K562 (cell line): ENCODE measurements at regions not wholly inside any gene's neighbourhood (a gene's known extent, or its start where the extent isn't known, plus 50 kb on each side); places are given as distances from the start of the nearest gene placed in this dataset.
"Not testable (repeated sequence)": the region's sequence is repeated elsewhere in the genome, so short reads cannot be mapped to it uniquely, and the experiment has no call there.

Experiments
- ATAC-seq: fragments of 200-7000 bp; cut with Tn5 transposase; 3 replicates; pipeline ENCODE4 v1.9.1; 2020; ENCODE audit warnings: moderate library complexity
- BruUV-seq: library from RNA; stranded (reverse); fragments of 400-500 nt; replicated peaks from 2 replicates; lab custom pipeline; 2021; lab: Mats Ljungman, UMichigan
- CTCF ChIA-PET: fragments of 300-600 bp; formaldehyde crosslinking; extraction: SDS; loops from one replicate; lab custom pipeline; 2021; ENCODE audit warnings: low intra/inter-chr PET ratio; lab: Yijun Ruan, JAX
- POLR2A ChIA-PET: fragments of 300-600, 350-650 bp; sonication (Branson Sonifier 250); formaldehyde crosslinking; extraction: SDS; loops from one replicate; lab custom pipeline; 2021; ENCODE audit warnings: antibody characterized with exemption, inconsistent platforms; lab: Yijun Ruan, JAX
- DNase-seq, 4 experiments: peaks; one replicate each; pipeline versions ENCODE4 v3.0.0 to v3.0.0-alpha.2; 2011 to 2018; ENCODE audit warnings: low spot score in 3 of 4, mixed read lengths in 3 of 4; ENCODE audit errors: extremely low read depth in 1 of 4
- FAIRE-seq: peaks from 2 replicates; lab custom pipeline; 2011; peaks lifted over from hg19 to GRCh38; lab: Jason Lieb, UNC
- H2AFZ ChIP-seq: 2 replicates; pipeline ENCODE4 v1.6.0; 2011; ENCODE audit warnings: low read depth, low read length, control low read depth, inconsistent platforms
- H3K27ac ChIP-seq: fragments of 200-600 bp; 3 replicates; pipeline ENCODE4 v1.8.0; 2011; ENCODE audit warnings: low read depth, mild to moderate bottlenecking, control low read depth, inconsistent platforms, low read length, moderate library complexity, mixed read lengths; ENCODE audit errors: extremely low read depth
- H3K27me3 ChIP-seq, 2 experiments: fragments of 300-600 bp in 1 of 2; 2 replicates in 1 of 2; 3 replicates in 1 of 2; pipeline versions ENCODE4 v1.6.0 to v1.8.0; 2011; ENCODE audit warnings: inconsistent platforms in 2 of 2, low read length in 2 of 2, mild to moderate bottlenecking in 1 of 2, mixed read lengths in 1 of 2, moderate library complexity in 1 of 2; ENCODE audit not compliant: control insufficient read depth in 2 of 2, insufficient read depth in 2 of 2
- H3K36me3 ChIP-seq: fragments of 300-600 bp; 3 replicates; pipeline ENCODE4 v1.8.0; 2011; ENCODE audit warnings: mild to moderate bottlenecking, low read length, inconsistent platforms; ENCODE audit not compliant: control insufficient read depth, insufficient read depth
- H3K4me1 ChIP-seq, 2 experiments: fragments of 200-600 bp in 1 of 2; replicated peaks in 1 of 2; 2 replicates in 1 of 2; 3 replicates in 1 of 2; pipeline versions ENCODE4 v1.5.1 to v1.8.0; 2011; ENCODE audit warnings: inconsistent platforms in 2 of 2, low read length in 2 of 2, mild to moderate bottlenecking in 1 of 2, mixed read lengths in 1 of 2, moderate library complexity in 1 of 2; ENCODE audit not compliant: control insufficient read depth in 2 of 2, insufficient read depth in 2 of 2
- H3K4me2 ChIP-seq: 2 replicates; pipeline ENCODE4 v1.6.1; 2011; ENCODE audit warnings: low read length, control low read depth, inconsistent platforms, mixed read lengths; ENCODE audit not compliant: insufficient read depth
- H3K4me3 ChIP-seq: fragments of 200-600 bp; sonication (generic), shearing (Covaris generic); 2 replicates; pipeline ENCODE4 v1.5.1; 2016; ENCODE audit warnings: control low read depth, inconsistent platforms
- H3K79me2 ChIP-seq: fragments of 200-600 bp; 3 replicates; pipeline ENCODE4 v1.8.0; 2011; ENCODE audit warnings: low read length, inconsistent platforms; ENCODE audit not compliant: control insufficient read depth, insufficient read depth
- H3K9ac ChIP-seq, 2 experiments: 2 replicates each; pipeline versions ENCODE4 v1.6.0 to v1.6.1; 2011; ENCODE audit warnings: low read depth in 2 of 2, low read length in 2 of 2, control low read depth in 1 of 2, inconsistent platforms in 1 of 2, mild to moderate bottlenecking in 1 of 2, mixed read lengths in 1 of 2; ENCODE audit not compliant: insufficient read depth in 1 of 2
- H3K9me1 ChIP-seq: one replicate; pipeline ENCODE4 v1.6.0; 2011; ENCODE audit warnings: inconsistent platforms, mild to moderate bottlenecking, low read length, moderate library complexity; ENCODE audit not compliant: control insufficient read depth, insufficient read depth
- H3K9me3 ChIP-seq: replicated peaks from 2 replicates; pipeline ENCODE4 v1.5.1; 2011; ENCODE audit warnings: low read depth, low read length, inconsistent platforms; ENCODE audit not compliant: control insufficient read depth, insufficient read depth
- H4K20me1 ChIP-seq: replicated peaks from 2 replicates; pipeline ENCODE4 v1.6.1; 2011; ENCODE audit warnings: low read length, inconsistent platforms, mixed read lengths; ENCODE audit not compliant: control insufficient read depth, insufficient read depth
- CREM ChIP-seq: IDR thresholded peaks from 2 replicates; pipeline ENCODE4 v1.6.1; 2014; ENCODE audit warnings: antibody characterized with exemption, low read depth
- GABPB2 ChIP-seq: fragments of 250-450 bp; sonication (Bioruptor Pico); conservative IDR thresholded peaks from 2 replicates; pipeline ENCODE4 v1.5.1; 2021; ENCODE audit warnings: mild to moderate bottlenecking
- HCFC1 ChIP-seq: IDR thresholded peaks from 2 replicates; pipeline ENCODE4 v1.6.1; 2012; ENCODE audit warnings: low read depth, low read length, improper control_type of control experiment
- IFI16 ChIP-seq: fragments of 250-450 bp; sonication (Bioruptor Pico); IDR thresholded peaks from 2 replicates; pipeline ENCODE4 v2.1.2; 2022; ENCODE audit warnings: mild to moderate bottlenecking, inconsistent platforms
- PRPF4 ChIP-seq: fragments of 200-400 bp; formaldehyde crosslinking; IDR thresholded peaks from one replicate; pipeline ENCODE4 v1.6.1; 2017; ENCODE audit warnings: low read length, low read depth, mild to moderate bottlenecking; ENCODE audit not compliant: insufficient read depth, poor library complexity, severe bottlenecking
- RBM17 ChIP-seq: fragments of 200-400 bp; formaldehyde crosslinking; IDR thresholded peaks from 2 replicates; pipeline ENCODE4 v1.6.1; 2017; ENCODE audit warnings: low read depth, mild to moderate bottlenecking, low read length, borderline replicate concordance
- ZC3H4 ChIP-seq: sonication (generic); formaldehyde crosslinking; IDR thresholded peaks from 2 replicates; pipeline ENCODE4 v1.9.0; 2021; ENCODE audit warnings: missing genetic modification reagents, borderline replicate concordance
- ZFP36 ChIP-seq: fragments of 150-350 bp; IDR thresholded peaks from 2 replicates; pipeline ENCODE4 v1.6.1; 2018; ENCODE audit warnings: low read length, low read depth; ENCODE audit not compliant: partially characterized antibody
- ZSCAN32 ChIP-seq: fragments of 450-650 bp; formaldehyde crosslinking; IDR thresholded peaks from 2 replicates; pipeline ENCODE4 v1.4.0; 2020; ENCODE audit warnings: mild to moderate bottlenecking, moderate library complexity
- WGBS: fragments of 100-300 bp; shearing (Covaris generic); methylation state at CpG from one replicate; pipeline ENCODE4 v1.1.6; 2016; ENCODE audit warnings: low coverage, mixed read lengths; ENCODE audit not compliant: insufficient coverage; ENCODE audit errors: missing lambda C conversion rate; 5-methylcytosine and 5-hydroxymethylcytosine counted together
- in situ Hi-C: fragments of 300-500 bp; cut with MboI; formaldehyde crosslinking; loops from 4 replicates; pipeline ENCODE4 v1.15.0; 2018; ENCODE audit warnings: inconsistent platforms, mixed read lengths
- intact Hi-C: fragments of 100-400 bp; cut with micrococcal nuclease; formaldehyde crosslinking; loops from 2 replicates; pipeline ENCODE4 v1.14.2; 2022
- TF ChIP-seq, protein P1 (sequence below): fragments of 250-450 bp; sonication (Bioruptor Pico); IDR thresholded peaks from 2 replicates; pipeline ENCODE4 v1.5.1; 2021; ENCODE audit warnings: mild to moderate bottlenecking
- TF ChIP-seq, protein P2 (sequence below): fragments of 450-650 bp; formaldehyde crosslinking; IDR thresholded peaks from 2 replicates; pipeline ENCODE4 v1.4.0; 2022; ENCODE audit warnings: missing genetic modification characterization

DNA sequence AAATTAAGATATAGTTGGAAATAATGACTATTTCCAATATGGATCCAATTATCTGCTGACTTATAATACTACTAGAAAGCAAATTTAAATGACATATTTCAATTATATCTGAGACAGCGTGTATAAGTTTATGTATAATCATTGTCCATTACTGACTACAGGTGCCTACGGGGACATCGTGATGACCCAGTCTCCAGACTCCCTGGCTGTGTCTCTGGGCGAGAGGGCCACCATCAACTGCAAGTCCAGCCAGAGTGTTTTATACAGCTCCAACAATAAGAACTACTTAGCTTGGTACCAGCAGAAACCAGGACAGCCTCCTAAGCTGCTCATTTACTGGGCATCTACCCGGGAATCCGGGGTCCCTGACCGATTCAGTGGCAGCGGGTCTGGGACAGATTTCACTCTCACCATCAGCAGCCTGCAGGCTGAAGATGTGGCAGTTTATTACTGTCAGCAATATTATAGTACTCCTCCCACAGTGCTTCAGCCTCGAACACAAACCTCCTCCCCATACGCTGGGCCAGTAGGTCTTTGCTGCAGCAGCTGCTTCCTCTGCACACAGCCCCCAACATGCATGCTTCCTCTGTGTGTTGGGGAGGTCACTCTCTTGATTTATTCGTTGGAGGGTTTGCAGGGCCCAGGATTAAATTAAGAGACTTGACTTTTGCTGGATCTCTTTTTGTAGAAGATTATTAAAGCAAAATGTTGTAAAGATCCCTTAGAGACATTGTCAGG is 194.4 kb downstream of the RPIA start (continued):
- no peak for TF ChIP-seq ZSCAN32
- no peak for TF ChIP-seq CREM

DNA sequence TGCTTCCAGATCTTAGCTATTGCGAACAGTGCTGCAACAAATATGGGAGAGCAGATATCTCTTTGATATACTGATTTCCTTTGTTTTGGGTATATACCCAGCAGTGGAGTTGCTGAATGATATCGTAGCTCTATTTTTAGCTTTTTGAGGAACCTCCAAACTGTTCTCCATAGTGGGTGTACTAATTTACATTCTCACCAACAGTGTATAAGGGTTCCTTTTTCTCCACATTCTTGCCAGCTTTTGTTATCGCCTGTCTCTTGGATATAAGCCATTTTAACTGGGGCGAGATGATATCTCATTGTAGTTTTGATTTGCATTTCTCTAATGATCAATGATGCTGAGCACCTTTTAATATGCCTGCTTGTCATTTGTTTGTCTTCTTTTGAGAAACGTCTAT is 196.0 kb downstream of the RPIA start:
- WGBS, result 2% methylated on average over 5 of the region's 5 CpGs
- not testable (repeated sequence) for FAIRE-seq

DNA sequence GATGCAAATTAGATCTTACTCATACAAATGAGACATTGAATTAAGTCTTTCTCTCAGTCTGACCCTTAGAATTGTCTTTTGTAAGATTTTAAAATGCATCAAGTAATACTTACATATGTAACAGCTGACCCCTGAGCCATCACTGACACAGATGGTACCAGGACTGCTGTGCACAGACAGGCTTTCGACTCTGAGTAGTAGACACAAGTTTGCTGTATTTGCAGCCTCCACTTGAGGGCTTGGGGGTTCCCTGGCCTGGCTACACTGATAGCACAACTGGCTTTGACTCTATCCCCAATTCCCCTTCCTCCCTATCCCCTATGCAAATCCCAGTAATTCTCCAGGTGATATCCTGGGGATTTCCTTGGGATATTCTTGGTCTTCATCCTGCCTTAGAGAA is 200.7 kb downstream of the RPIA start:
- intact Hi-C loops, result no loop called here
- FAIRE-seq (no peak), ATAC-seq (no peak), DNase-seq (no peak)
- Histone ChIP-seq H3K4me1 (no peaks in the 10 kb centered on the region), H3K36me3 (no peaks in the 10 kb centered on the region), H3K9ac (no peak overlapping the region), H3K79me2 (no peaks in the 10 kb centered on the region), H3K9me3 (no peaks in the 10 kb centered on the region), H4K20me1 (no peaks in the 10 kb centered on the region), H3K4me3 (no peak overlapping the region), H3K27me3 (no peaks in the 10 kb centered on the region), H3K27ac (no peak overlapping the region), H3K9me1 (no peaks in the 10 kb centered on the region), H3K4me2 (no peak overlapping the region), H2AFZ (no peak overlapping the region)
- in situ Hi-C loops, result loop anchor here (25.0 kb wide), 1 partner anchor 245 kb away; no protein-coding TSS in a partner anchor
- ChIA-PET CTCF (no interaction called here), POLR2A (interaction anchor here (0.7 to 1.3 kb wide), 2 partner anchors 17 to 50 kb away, joined by 4 read pairs; no protein-coding TSS in a partner anchor)
- BruUV-seq, result no TSS peak
- WGBS, result 0% methylated on average over 1 of the region's 1 CpG
- TF ChIP-seq HCFC1 (no peak), IFI16 (no peak), PRPF4 (no peak), GABPB2 (CRISPR knock-in tag) (no peak), RBM17 (no peak), ZC3H4 (CRISPR knock-in tag) (no peak), ZFP36 (no peak)
- TF ChIP-seq, protein P1, sequence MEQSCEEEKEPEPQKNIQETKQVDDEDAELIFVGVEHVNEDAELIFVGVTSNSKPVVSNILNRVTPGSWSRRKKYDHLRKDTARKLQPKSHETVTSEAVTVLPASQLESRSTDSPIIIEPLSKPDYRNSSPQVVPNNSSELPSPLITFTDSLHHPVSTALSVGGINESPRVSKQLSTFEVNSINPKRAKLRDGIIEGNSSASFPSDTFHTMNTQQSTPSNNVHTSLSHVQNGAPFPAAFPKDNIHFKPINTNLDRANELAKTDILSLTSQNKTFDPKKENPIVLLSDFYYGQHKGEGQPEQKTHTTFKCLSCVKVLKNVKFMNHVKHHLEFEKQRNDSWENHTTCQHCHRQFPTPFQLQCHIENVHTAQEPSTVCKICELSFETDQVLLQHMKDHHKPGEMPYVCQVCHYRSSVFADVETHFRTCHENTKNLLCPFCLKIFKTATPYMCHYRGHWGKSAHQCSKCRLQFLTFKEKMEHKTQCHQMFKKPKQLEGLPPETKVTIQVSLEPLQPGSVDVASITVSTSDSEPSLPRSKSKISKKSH (CRISPR knock-in tag), result no peak
- TF ChIP-seq, protein P2, sequence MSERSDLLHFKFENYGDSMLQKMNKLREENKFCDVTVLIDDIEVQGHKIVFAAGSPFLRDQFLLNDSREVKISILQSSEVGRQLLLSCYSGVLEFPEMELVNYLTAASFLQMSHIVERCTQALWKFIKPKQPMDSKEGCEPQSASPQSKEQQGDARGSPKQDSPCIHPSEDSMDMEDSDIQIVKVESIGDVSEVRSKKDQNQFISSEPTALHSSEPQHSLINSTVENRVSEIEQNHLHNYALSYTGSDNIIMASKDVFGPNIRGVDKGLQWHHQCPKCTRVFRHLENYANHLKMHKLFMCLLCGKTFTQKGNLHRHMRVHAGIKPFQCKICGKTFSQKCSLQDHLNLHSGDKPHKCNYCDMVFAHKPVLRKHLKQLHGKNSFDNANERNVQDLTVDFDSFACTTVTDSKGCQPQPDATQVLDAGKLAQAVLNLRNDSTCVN (CRISPR knock-in tag), result no peak

More for the DNA sequence above, 196.0 kb downstream of the RPIA start:
- BruUV-seq, H3K27ac ChIP-seq, intact Hi-C loops, H3K4me2 ChIP-seq, H3K4me3 ChIP-seq, CTCF ChIA-PET, H3K79me2 ChIP-seq, H4K20me1 ChIP-seq, H3K36me3 ChIP-seq, H3K9ac ChIP-seq, H3K9me3 ChIP-seq, H3K4me1 ChIP-seq, ATAC-seq, H2AFZ ChIP-seq, H3K27me3 ChIP-seq, H3K9me1 ChIP-seq, DNase-seq: not testable (repeated sequence)
- in situ Hi-C loops, result loop anchor here (25.0 kb wide), 1 partner anchor 250 kb away; no protein-coding TSS in a partner anchor
- POLR2A ChIA-PET, result interaction anchor here (0.6 kb wide), 1 partner anchor 259 kb away, joined by 3 read pairs; no protein-coding TSS in a partner anchor
